ENCODE measurements at regions not wholly inside any gene's neighbourhood (a gene's known extent, or its start where the extent isn't known, plus 50 kb on each side); places are given as distances from the start of the nearest gene placed in this dataset.
"Not testable (repeated sequence)": the region's sequence is repeated elsewhere in the genome, so short reads cannot be mapped to it uniquely, and the experiment has no call there.

DNA sequence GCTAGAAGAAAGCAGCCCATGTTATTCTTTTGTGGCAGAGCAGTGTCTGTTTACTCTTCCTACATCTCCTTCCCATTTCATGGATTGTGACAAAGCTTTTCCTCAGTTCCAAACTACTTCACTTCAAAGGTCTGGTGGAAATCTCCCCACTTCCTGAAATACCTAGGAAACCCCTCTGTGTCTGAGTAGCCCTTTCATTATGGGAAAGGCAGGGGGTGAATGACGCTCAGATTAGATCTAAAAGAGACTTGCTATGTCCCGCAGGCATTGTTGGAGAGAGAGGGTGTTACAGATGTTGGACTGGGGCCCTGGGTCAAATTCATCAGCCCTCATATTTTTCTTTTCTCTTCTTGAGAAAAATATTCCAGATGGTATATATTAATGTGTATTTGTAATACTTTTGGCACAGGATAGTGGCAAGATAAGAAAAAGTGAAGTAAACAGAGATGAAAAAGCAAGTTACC lies 675.0 kb downstream of the IRS1 start:
- ATAC-seq (no peak), DNase-seq (no peak)

DNA sequence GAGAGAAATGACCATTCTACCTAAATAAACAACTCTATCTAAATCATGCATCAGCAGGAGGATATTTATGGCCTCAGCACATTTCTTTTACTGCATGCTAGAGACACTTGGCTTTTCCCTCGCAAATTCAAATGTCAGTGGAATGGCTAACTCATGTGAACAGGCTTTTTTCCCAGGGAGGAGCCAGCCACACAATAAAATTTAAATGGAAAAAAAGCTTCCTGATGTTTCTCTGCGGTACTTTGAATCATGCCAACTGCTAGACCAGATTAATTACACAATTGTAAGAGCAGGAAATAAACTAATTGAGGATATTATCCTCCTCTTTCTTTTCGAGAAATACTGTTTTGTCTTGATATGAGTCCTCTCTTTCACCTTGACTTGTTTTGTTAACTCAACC lies 676.3 kb downstream of the IRS1 start:
- no peak for DNase-seq

DNA sequence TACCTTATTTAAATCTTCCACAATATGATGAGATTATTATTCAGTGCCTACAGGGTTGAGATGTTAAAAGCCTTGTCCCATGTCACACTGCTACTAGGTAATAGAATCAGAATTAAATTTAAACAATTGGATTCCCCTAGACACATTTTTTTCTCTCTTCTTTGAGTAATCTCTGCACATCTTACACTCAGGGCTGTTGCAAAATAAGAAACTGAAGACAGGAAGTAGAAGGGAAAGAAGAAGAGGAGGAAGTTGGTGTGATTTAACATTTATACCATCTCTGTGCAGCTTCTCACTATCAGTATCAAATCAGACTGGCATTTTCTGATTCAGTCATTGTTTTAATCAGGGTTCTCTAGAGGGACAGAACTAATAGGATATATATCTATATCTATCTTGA lies 677.6 kb downstream of the IRS1 start:
- DNase-seq (no peak), ATAC-seq (no peak)

More for the DNA sequence above, 676.3 kb downstream of the IRS1 start:
- no peak for ATAC-seq

DNA sequence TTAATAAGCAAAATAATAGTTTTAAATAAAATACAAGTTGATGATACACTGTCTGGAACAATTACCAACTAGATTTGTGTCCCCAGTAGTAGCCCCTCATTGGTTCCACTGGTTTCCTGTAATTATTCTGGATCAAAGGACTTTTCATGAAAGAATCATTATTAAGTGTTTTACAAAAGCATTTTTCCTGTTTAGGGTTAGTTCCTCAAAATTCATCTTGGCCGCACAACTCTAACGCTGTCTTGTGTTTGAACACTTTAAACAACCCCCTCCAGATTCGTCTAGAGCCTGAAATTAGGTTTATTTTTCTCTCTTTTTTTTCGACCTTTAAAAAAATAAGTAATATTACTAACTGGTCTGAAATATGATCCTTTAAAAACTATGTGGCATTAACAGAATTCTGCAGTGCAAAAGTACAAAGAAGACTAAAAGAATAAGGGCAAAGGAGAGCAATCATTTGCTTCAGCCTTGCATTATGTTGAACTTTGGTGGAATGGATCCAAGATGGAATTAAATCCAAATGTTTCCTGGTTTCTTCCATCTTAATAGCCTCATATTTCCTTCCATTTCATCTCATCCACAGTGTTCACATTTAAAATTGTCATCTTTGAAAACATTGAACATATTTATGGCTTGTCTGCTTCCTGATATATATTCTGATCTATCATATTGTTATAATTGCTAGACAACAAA lies 678.4 kb downstream of the IRS1 start:
- no peak for DNase-seq
- ATAC-seq: no peak

DNA sequence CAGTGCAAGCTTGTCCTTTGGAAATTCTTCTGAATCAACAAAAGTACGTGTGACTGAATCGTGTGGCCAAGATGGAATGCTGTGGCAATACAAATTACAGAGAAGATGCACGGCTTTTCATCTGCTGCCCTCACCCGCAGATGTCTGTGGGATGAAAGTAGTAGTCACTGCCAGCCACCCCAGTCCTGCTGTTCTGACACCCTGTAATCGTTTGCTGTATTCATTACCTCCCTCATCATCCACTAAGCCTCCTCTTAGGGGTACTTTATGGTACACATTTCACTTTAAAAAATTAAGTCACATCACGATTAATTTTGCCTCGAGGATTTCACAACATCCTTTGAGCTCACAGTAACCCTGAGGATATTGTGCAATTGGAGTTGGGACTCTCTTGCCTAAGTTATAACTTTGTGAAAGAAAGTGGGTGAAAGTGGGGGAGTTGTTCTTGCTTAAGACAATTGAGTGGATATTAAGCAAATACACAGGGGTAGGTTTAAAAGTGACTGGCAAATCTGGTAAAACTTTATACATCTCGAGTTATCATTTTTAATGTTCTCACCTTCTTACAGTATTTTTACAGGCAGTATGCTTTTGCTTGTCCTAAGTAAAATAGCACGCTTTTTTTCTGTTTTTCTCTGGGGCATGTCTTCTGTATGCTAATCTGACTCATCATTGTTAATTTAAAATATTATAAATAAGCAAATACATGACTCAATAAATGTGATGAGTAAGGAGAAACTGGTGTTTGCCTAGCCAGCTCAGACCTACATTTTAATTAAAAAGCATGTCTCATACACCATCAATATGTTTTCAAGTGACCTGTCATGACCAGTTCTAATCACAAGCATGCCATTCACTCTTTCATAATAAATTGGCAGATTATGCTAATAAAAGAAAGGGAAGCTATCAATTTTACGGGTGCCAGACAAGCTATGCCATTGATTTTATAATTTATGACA lies 680.9 kb downstream of the IRS1 start:
- DNase-seq (no peak), ATAC-seq (no peak)

DNA sequence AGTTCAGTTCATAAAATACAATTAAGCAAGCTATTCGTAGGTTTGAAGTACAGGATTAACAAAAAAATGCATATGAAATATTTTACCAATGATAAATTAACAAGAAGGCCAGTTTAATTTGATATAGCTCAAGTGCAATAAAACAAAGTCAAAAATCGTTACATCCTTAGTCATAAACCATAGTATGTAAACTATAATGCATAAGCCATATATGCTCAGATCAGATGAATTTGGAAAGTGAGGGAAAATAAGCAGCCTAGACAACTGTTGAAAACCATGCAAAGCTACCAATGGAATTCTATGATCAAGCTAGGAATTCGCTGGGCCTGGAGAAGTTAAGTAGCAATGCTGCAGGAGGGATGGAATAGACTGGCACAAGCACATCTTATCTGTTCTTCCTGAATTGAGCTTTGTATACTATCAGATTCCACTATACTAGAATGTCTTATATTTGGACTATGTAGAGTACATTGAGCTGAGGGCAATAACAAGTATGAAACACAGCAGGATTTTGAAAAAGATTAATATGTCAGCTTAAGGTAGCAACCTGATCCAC lies 682.0 kb downstream of the IRS1 start:
- no peak for ATAC-seq
- DNase-seq: no peak

DNA sequence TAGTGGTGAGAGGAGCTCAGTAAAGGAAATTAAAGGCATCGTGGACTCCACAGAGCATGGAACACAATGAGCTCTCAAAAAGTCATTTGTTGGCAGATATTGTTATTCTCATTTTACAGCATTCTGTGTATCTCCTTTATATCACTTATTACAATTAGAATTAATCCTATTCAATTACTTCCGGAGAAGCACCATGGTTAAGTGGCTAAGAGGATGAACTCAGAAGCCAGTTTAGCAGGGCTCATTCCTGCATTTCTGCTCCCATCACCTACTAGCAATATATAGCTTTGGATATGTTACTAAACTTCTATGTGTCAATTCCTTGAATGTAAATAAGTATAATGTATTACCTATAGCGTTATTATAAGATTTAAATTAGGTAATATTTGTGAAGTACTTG lies 683.3 kb downstream of the IRS1 start:
- ATAC-seq (no peak), DNase-seq (no peak)

DNA sequence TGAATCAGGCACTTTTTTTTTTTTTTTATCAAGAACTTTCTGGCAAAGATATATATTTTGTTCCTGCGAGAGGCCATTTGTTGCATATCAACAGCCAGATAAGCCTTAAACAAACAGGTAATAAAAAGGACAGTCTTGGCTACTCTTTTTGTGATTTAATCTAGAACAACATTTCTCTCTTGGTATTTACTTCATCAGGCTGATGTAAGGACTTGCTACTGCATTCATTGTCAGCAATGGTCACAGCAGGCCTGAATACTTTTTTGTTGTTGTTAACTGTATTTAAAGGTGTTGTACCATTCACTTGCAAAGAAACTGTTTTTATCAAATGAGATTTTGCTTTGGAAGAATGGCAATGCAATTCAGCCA lies 683.8 kb downstream of the IRS1 start:
- ATAC-seq (no peak), DNase-seq (no peak)

DNA sequence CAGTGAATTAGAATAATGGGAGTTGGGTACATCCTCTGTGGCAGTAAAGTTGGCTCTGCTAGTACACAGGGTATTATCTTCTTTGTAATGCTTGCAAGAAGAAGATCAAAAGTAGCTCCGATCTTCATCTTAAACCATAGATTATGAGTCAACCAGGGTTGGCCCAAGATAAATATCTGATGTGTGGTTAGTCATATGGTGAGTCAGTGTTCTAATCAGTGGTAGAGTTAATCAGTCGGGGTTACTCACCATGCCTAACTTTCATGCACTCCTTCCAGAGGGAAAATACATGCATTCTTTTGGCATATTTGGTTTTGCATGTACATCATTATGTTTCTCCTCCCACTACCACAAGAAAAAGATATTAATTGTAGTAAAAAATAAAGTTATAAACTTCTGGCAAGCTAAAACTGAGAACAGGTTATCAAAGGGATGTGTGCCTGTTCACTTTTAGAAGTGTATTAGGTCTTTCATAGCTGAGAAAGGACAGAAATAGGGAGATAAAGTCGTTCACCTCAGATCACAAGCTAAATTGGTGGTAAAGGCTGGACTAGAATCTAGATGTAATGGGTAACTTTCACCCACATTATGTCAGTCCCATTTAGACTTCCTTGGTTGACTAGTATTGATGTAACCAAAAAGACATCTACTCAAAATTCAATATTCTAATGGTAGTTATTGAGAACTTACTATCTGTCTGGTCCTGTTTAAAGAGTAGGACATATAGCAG lies 684.4 kb downstream of the IRS1 start:
- DNase-seq: no peak
- peak; percentile 97 for ATAC-seq

DNA sequence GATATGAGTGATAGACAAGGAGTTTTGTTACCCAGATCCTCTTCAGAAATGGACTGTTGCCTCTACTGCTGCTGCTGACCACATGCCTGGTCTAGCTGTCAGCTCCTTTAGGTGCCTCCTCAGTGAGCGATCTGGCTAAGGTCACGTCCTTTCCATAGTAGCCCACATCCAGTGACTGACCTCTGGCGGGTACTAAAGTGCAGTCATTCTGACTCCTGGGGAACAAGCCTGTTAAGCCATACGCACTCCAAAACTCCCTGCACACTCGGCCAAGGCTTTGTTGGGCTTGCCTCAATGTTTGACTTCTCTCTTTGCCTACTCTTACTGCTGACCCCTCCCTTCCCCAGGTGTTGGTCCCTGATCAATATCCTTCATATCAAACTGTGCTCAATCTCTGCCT lies 685.2 kb downstream of the IRS1 start:
- no peak for ATAC-seq
- DNase-seq: no peak

DNA sequence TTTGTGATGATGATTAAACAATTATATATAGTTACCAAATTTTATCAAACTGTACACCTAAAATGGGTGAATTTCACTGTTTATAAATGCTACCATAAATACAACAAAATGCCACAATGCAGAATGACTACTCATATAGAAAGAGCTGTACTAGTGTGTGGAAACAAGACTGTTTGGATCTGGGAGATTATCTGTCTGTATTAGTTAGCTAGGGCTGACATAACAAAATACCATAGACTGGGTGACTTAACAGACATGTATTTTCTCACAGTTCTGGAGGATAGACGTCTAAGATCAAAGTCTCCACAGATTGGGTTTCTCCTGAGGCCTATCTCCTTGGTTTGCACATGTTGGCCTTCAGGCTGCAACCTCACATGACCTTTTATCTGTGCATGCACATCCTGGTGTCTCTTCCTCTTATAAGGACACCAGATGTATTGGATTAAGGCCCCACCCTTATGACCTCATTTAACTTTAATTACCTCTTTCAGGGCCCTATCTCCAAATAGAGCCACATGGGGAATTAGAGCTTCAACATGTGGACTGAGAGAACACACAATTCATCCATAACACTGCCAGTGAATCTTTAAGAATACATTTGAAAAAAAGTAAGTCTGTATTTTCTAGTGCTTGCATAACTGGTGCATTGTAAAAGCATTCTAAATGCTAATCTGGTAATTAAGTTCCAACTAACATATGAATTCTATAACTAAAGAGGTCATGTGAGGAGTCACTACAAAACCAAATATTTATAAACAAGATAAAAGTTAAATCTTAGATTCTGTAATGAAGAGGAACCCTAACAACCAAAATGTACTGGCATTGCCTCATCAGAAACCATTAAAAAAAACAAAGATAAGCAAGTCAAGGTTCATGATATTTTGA lies 699.6 kb downstream of the NYAP2 start:
- DNase-seq (no peak), ATAC-seq (no peak)

DNA sequence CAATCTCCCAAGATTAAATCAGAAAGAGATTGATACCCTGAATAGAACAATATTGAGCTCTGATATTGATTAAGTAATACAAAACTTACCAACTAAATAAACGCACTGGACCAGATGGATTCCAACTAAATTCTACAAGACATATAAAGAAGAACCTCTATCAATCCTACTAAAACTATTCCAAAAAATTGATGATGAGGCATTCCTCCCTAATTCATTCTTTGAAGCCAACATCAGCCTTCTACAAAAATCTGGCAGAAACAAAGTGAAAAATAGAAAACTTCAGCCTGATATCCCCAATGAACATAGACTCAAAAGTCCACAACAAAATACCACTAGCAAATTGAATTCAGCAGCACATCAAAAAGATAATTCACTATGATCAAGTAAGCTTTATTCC lies 695.5 kb downstream of the NYAP2 start:
- no peak for ATAC-seq
- no peak for DNase-seq

DNA sequence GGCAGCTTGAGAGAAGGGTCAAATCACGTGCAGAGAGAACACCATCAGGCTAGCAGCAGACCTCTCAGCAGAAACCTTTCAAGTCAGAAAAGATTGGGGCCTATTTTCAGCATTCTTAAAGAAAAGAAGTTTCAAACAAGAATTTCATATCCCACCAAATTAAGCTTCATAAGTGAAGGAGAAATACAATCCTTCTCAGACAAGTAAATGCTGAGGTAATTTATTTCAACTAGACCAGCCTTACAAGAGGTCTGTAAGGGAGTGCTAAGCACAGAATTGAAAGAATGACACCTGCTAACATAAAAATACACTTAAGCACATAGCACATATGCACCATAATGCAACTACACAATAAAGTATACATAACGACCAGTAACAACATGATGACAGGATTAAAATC lies 693.9 kb downstream of the NYAP2 start:
- ATAC-seq: no peak
- no peak for DNase-seq

DNA sequence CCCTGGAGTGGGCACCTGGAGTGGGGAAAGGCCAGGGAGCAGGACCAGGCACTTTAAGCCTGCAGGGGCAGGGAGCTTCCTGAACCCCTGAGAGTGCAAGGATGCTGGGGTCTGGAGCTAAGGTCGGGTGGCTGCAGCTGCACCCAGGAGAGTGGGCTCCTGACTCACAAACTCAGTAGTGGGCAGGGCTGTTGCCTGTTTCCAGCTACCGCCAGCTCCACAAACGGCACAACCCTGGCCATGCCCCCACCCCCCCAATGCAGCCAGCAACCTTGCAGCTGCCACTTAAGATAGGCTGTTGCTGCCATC lies 688.8 kb downstream of the NYAP2 start:
- DNase-seq (no peak), ATAC-seq (no peak)

DNA sequence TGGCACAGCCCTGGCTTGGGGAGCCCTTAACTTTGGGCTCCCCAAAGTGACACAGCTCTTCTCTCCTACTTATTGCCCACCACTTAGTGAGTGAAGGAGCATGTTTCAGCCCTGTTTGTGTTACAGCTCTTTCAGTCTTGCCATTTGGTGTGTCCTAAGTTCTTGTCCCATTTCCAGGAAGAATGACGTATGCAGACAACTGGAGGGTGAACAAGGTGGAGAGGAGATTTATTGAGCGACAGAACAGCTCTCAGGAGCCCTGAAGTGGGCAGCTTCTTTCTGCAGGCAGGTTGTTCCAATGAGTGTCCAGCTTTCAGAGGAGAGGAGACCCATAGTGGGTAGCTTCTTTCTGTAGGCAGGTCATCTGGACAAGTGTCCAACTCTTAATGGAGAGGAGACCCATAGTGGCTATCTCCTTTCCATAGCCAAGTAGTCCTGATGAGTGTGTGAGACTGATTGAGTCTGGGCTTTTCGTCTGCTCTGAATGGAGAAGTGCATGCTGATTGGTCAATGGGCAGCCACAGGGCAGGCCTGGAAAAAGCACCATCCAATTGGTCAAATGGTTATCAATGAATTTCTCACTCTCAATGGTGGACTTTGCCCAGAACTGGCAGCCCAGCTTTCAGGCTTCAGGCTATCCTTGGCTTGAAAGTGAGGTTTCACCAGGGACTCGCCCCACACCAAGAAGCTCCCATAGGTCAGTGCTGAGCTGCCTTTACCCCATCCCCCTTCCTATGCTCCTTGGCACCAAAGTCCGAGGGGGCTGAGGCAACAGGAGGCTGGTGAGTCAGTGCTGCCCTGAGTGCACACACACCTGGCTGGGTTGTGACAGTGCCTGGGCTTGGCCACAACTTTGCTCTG lies 688.2 kb downstream of the NYAP2 start:
- no peak for DNase-seq
- no peak for ATAC-seq

DNA sequence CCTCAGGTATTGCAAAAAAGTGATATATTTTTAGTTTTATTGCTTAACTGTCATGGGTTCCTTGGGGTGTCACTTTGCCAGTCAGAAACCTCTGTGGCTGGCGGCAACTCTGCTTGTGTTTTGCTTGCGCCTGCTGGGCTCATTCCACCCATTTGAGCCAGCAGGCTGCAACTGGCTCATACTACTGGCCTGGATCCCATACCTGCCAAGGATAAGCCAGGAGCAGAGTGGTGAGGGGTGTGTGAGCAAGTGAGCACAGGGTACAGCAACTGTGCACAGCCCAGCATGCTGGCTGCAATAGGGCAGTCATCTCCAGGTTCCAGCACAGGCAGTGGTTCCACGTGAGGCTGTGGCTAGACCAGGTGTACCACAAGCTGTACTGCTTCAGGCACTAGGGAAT lies 687.5 kb downstream of the NYAP2 start:
- no peak for DNase-seq
- no peak for ATAC-seq

DNA sequence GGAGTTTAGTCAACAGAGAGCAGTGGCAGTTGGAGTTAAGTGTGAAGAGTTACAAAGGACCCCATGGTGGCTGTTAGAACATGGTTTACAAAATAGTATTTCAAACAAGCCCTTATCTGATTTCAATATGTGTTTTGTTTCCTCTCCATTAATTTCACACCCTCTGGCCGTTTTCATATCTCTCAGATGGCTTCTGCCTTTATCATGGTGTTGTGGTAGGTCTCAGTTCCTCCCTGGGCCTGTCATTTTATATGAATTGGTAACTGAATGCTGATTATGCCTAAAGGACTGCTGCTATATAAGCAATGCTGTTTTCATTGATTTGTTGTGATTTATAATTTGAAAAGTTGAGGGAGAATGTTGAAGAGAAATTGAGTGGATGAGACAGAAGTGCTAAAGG lies 686.7 kb downstream of the NYAP2 start:
- no peak for DNase-seq
- ATAC-seq: no peak

DNA sequence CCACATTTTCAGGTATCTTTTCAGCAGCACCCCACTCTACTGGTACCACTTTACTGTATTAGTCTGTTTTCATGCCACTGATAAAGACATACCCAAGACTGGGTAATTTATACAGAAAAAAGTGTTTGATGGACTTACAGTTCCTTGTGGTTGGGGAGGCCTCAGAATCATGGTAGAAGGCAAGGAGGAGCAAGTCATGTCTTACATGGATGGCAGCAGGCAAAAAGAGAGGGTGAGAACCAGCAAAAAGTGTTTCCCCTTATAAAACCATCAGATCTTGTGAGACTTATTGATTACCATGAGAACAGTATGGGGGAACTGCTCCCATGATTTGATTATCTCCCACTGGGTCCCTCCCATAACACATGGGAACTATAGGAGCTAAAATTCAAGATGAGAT lies 685.9 kb downstream of the NYAP2 start:
- not testable (repeated sequence) for DNase-seq, ATAC-seq

DNA sequence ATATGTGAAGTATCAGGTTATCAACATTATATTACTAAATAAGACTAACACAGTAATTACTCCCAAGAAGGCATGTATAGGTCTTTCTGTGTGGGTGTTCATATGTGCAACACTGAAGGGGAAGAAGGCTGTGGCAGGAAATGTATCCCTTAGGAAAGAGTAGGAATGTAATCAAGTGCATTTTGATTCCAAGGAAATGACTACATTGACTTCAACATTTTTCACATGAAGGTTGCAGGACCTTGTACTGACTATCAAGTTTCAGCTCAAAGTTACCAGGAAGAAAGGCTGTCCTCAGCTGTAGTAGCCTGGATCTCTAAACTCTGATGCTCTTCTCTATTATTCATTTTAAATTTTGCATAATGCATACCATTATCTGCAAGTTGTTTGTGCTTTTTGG lies 680.8 kb downstream of the NYAP2 start:
- DNase-seq (no peak), ATAC-seq (no peak)

DNA sequence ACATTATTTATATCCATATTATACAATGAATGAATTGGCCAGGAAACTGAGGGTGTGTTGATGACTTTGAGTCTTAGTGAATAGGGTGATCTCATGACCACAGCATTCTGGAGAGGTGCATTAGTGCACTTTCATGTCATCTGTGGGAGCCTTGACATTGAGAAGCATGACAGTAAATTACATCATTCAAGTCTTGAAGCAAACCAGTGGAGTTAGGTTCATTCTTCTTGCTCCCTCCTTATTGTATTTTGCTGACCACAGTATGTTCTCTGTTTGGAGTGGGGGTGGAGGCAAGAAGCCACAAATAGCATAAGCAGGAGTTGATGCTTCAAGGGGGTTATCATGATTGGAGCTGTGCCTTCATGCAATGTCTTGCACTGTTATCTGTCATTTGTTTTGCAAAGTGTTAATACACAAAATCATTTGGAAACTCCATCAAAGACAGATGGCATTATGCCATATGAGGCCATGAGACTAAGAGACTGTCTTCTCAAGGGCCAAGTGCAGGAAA lies 680.2 kb downstream of the NYAP2 start:
- DNase-seq (no peak), ATAC-seq (no peak)

DNA sequence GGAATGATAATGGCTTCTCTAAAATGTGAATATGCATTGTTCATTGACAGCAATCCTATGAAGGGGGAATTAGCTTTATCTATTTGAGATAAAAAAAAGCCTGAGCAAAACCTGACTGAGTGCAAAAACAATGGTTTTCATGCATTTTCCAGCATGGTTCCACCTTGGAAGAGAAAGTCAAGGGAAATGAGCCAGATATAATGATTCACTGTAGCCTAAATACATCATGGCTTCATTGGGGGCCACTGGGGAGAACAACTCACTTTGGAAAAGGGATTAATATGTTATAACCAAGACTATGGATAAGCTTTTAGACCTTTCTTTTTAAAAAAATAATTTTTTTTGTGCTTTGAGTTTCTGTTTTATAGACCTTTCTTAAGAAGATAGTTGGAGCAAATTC lies 679.7 kb downstream of the NYAP2 start:
- DNase-seq (no peak), ATAC-seq (no peak)
